ENCODE measurements at regions not wholly inside any gene's neighbourhood (a gene's known extent, or its start where the extent isn't known, plus 50 kb on each side); places are given as distances from the start of the nearest gene placed in this dataset.

DNA sequence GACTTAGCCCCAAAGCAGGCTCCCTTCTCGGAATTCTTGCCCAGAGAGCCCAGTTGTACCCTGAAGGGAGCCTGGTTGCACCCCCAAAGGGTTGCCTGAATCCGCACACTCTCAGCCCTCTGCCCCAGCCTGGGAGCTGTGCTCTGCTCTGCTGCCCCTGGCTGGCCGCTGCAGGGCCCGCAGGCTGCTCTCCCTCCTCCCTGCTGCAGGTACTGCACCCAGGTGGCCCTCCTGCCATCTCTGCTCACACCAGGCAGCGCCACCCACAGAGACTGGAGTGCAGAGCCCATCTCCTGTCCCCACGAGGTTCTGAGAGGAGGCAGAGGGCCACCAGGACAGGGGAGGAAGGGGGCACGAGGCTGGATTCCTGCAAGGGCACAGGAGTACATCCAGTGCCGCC, 134.2 kb upstream of the NSMCE3 start:
- TF ChIP-seq, protein P1, sequence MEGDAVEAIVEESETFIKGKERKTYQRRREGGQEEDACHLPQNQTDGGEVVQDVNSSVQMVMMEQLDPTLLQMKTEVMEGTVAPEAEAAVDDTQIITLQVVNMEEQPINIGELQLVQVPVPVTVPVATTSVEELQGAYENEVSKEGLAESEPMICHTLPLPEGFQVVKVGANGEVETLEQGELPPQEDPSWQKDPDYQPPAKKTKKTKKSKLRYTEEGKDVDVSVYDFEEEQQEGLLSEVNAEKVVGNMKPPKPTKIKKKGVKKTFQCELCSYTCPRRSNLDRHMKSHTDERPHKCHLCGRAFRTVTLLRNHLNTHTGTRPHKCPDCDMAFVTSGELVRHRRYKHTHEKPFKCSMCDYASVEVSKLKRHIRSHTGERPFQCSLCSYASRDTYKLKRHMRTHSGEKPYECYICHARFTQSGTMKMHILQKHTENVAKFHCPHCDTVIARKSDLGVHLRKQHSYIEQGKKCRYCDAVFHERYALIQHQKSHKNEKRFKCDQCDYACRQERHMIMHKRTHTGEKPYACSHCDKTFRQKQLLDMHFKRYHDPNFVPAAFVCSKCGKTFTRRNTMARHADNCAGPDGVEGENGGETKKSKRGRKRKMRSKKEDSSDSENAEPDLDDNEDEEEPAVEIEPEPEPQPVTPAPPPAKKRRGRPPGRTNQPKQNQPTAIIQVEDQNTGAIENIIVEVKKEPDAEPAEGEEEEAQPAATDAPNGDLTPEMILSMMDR (IDR thresholded peaks at IDR 0.05), result peak; percentile 50
- no peak for TF ChIP-seq EZH2phosphoT487 (IDR thresholded peaks at IDR 0.05)
